Liver (tissue), 8 donors: ENCODE measurements at regions not wholly inside any gene's neighbourhood (a gene's known extent, or its start where the extent isn't known, plus 50 kb on each side); places are given as distances from the start of the nearest gene placed in this dataset.

Experiments
- DNase-seq: peaks from one replicate; pipeline ENCODE4 v3.0.0-alpha.2; 2017; ENCODE audit warnings: low spot score
- H3K27ac ChIP-seq, 2 donors: one replicate each; pipeline ENCODE4 v1.7.0; 2013; ENCODE audit warnings: inconsistent platforms in 2 of 2, low read length in 2 of 2, control low read depth in 1 of 2, low read depth in 1 of 2, mild to moderate bottlenecking in 1 of 2
- H3K27me3 ChIP-seq, 4 donors: one replicate each; pipeline versions ENCODE4 v1.6.1 to v1.7.0; 2013; ENCODE audit warnings: low read length in 3 of 4, inconsistent platforms in 1 of 4, mild to moderate bottlenecking in 1 of 4, moderate library complexity in 1 of 4; ENCODE audit not compliant: control insufficient read depth in 4 of 4, insufficient read depth in 4 of 4
- H3K36me3 ChIP-seq, 4 donors: one replicate each; pipeline versions ENCODE4 v1.6.1 to v1.7.0; 2013; ENCODE audit warnings: low read length in 3 of 4, mild to moderate bottlenecking in 3 of 4, low read depth in 1 of 4, moderate library complexity in 1 of 4; ENCODE audit not compliant: control insufficient read depth in 4 of 4, insufficient read depth in 3 of 4
- H3K4me1 ChIP-seq, 4 donors: one replicate each; pipeline versions ENCODE4 v1.6.1 to v1.7.0; 2013; ENCODE audit warnings: low read length in 3 of 4, mild to moderate bottlenecking in 3 of 4, moderate library complexity in 1 of 4; ENCODE audit not compliant: control insufficient read depth in 4 of 4, insufficient read depth in 4 of 4
- H3K4me3 ChIP-seq, 3 donors: one replicate each; pipeline versions ENCODE4 v1.6.1 to v1.7.0; 2013; ENCODE audit warnings: low read length in 3 of 3, control low read depth in 1 of 3, low read depth in 1 of 3, mild to moderate bottlenecking in 1 of 3
- H3K9ac ChIP-seq, 2 donors: one replicate each; pipeline ENCODE4 v1.7.0; 2013; ENCODE audit warnings: low read length in 2 of 2, mild to moderate bottlenecking in 2 of 2, moderate library complexity in 2 of 2, control low read depth in 1 of 2, low read depth in 1 of 2
- H3K9me3 ChIP-seq, 4 donors: one replicate each; pipeline versions ENCODE4 v1.6.1 to v1.7.0; 2013; ENCODE audit warnings: low read length in 3 of 4; ENCODE audit not compliant: control insufficient read depth in 4 of 4
- CTCF ChIP-seq: fragments of 150-350 bp; IDR thresholded peaks from 2 replicates; pipeline ENCODE4 v1.5.1; 2017; ENCODE audit warnings: improper control_type of control experiment, low read depth, low read length; ENCODE audit not compliant: missing input control
- FOXA2 ChIP-seq: IDR thresholded peaks from 2 replicates; pipeline ENCODE4 v1.6.1; 2016; ENCODE audit warnings: antibody characterized with exemption
- HNF4A ChIP-seq, 2 donors: conservative IDR thresholded peaks; 2 replicates each; pipeline ENCODE4 v1.6.1; 2016; ENCODE audit warnings: antibody characterized with exemption in 2 of 2, mild to moderate bottlenecking in 2 of 2
- JUND ChIP-seq, 2 donors: IDR thresholded peaks; 2 replicates each; pipeline ENCODE4 v1.6.1; 2016; ENCODE audit warnings: antibody characterized with exemption in 2 of 2
- NR2F2 ChIP-seq: IDR thresholded peaks from 2 replicates; pipeline ENCODE4 v1.6.1; 2016; ENCODE audit warnings: antibody characterized with exemption
- RAD21 ChIP-seq, 2 donors: IDR thresholded peaks; 2 replicates each; pipeline ENCODE4 v1.6.1; 2016; ENCODE audit warnings: antibody characterized with exemption in 2 of 2, mild to moderate bottlenecking in 2 of 2
- YY1 ChIP-seq: IDR thresholded peaks from 2 replicates; pipeline ENCODE4 v1.6.1; 2016; ENCODE audit warnings: antibody characterized with exemption, mild to moderate bottlenecking
- WGBS: extraction: QIAGEN DNeasy Blood & Tissue Kit; methylation state at CpG from one replicate; pipeline ENCODE4 v1.1.7; 2013; 5-methylcytosine and 5-hydroxymethylcytosine counted together
- TF ChIP-seq, protein P1 (sequence below): IDR thresholded peaks from 2 replicates; pipeline ENCODE4 v1.6.1; 2016; ENCODE audit warnings: antibody characterized with exemption
- TF ChIP-seq, protein P2 (sequence below): IDR thresholded peaks from 2 replicates; pipeline ENCODE4 v1.6.1; 2016; ENCODE audit warnings: antibody characterized with exemption, mild to moderate bottlenecking
- donor health status: healthy.
- donor health status: healthy.
- donor health status: healthy.
- donor health status: healthy.
- donor health status: healthy.

DNA sequence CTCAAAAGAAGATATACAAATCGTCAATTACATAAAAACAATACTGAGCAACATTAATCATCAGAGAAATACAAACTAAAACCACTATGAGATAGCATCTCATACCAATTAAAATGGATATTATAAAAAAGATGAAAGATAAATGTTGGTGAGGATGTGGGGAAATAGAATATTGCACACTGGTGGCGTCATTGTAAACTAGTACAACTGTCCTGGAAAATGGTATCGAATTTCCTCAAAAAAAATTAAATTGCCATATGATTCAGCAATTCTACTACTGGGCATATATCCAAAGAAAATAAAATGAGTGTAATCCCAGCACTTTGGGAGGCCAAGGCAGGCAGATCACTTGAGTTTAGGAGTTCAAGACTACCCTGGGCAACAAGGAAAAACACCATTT, 326.0 kb upstream of the FTMT start (continued):
- TF ChIP-seq CTCF: no peak
- no peak for TF ChIP-seq YY1

DNA sequence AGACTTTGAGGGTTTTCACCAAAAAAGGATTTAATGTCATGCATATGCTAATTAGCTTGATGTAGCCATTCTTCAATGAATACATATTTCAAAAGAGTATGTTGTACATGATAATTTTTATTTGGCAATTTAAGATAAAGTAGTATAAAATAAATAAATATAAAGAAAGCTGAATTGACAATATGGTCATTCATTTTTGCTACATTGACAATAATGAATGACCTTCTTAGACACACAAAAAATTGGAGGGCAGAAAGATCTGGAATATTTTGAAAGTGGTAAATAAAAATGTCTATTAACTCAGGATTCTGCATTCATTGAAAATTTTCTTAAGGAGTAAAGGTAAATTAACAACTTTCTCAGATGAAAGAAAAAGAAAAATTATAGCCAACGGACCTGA, 324.8 kb upstream of the FTMT start:
- DNase-seq: no peak
- Histone ChIP-seq H3K9ac (no peak overlapping the region), H3K36me3 (no peaks in the 10 kb centered on the region), H3K4me1 (no peaks in the 10 kb centered on the region), H3K27me3 (no peaks in the 10 kb centered on the region), H3K4me3 (no peak overlapping the region), H3K27ac (no peak overlapping the region), H3K9me3 (no peaks in the 10 kb centered on the region)
- WGBS: 69% methylated on average over 1 of the region's 1 CpG
- TF ChIP-seq, protein P1, sequence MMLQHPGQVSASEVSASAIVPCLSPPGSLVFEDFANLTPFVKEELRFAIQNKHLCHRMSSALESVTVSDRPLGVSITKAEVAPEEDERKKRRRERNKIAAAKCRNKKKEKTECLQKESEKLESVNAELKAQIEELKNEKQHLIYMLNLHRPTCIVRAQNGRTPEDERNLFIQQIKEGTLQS: no peak

GRCh38 chr5:121533814-121534213, 317.9 kb upstream of the FTMT start:
- WGBS: 68% methylated on average over 3 of the region's 3 CpGs

GRCh38 chr5:121550989-121551388, 300.7 kb upstream of the FTMT start:
- no peaks in the 10 kb centered on the region for H3K4me1 ChIP-seq
- no peak overlapping the region for H3K27ac ChIP-seq
- TF ChIP-seq NR2F2 (no peak), FOXA2 (no peak), HNF4A (conservative IDR thresholded peaks at IDR 0.05) (no peak), YY1 (no peak), RAD21 (IDR thresholded peaks at IDR 0.05) (no peak)
- peaks cover 0 to 2% (median 0%) of the 10 kb centered on the region in 4 donors for H3K27me3 ChIP-seq
- H3K9me3 ChIP-seq: no peaks in the 10 kb centered on the region
- no peak overlapping the region for H3K9ac ChIP-seq
- no peak for DNase-seq
- no peaks in the 10 kb centered on the region for H3K36me3 ChIP-seq
- no peak overlapping the region for H3K4me3 ChIP-seq

More at GRCh38 chr5:121533814-121534213, 317.9 kb upstream of the FTMT start:
- Histone ChIP-seq H3K4me1 (no peaks in the 10 kb centered on the region), H3K4me3 (no peak overlapping the region), H3K36me3 (no peaks in the 10 kb centered on the region), H3K9me3 (no peaks in the 10 kb centered on the region), H3K27me3 (no peaks in the 10 kb centered on the region), H3K9ac (no peak overlapping the region), H3K27ac (no peak overlapping the region)
- TF ChIP-seq, protein P1: no peak
- no peak for DNase-seq

GRCh38 chr5:121559832-121560231, 291.9 kb upstream of the FTMT start:
- Histone ChIP-seq H3K4me1 (no peaks in the 10 kb centered on the region), H3K9ac (no peak overlapping the region), H3K36me3 (no peaks in the 10 kb centered on the region), H3K4me3 (no peak overlapping the region), H3K27ac (no peak overlapping the region), H3K27me3 (no peaks in the 10 kb centered on the region), H3K9me3 (no peaks in the 10 kb centered on the region)
- DNase-seq: no peak
- TF ChIP-seq, protein P2, sequence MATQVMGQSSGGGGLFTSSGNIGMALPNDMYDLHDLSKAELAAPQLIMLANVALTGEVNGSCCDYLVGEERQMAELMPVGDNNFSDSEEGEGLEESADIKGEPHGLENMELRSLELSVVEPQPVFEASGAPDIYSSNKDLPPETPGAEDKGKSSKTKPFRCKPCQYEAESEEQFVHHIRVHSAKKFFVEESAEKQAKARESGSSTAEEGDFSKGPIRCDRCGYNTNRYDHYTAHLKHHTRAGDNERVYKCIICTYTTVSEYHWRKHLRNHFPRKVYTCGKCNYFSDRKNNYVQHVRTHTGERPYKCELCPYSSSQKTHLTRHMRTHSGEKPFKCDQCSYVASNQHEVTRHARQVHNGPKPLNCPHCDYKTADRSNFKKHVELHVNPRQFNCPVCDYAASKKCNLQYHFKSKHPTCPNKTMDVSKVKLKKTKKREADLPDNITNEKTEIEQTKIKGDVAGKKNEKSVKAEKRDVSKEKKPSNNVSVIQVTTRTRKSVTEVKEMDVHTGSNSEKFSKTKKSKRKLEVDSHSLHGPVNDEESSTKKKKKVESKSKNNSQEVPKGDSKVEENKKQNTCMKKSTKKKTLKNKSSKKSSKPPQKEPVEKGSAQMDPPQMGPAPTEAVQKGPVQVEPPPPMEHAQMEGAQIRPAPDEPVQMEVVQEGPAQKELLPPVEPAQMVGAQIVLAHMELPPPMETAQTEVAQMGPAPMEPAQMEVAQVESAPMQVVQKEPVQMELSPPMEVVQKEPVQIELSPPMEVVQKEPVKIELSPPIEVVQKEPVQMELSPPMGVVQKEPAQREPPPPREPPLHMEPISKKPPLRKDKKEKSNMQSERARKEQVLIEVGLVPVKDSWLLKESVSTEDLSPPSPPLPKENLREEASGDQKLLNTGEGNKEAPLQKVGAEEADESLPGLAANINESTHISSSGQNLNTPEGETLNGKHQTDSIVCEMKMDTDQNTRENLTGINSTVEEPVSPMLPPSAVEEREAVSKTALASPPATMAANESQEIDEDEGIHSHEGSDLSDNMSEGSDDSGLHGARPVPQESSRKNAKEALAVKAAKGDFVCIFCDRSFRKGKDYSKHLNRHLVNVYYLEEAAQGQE: no peak
- TF ChIP-seq CTCF (no peak), JUND (IDR thresholded peaks at IDR 0.05) (no peak), NR2F2 (no peak), YY1 (no peak)
- TF ChIP-seq, protein P1: no peak
